HS-5 (cell line): ENCODE measurements at regions not wholly inside any gene's neighbourhood (a gene's known extent, or its start where the extent isn't known, plus 50 kb on each side); places are given as distances from the start of the nearest gene placed in this dataset.

Source experiments
- DNase-seq: peaks from one replicate; pipeline ENCODE4 v3.0.0-alpha.2; 2012; ENCODE audit warnings: low read depth

DNA sequence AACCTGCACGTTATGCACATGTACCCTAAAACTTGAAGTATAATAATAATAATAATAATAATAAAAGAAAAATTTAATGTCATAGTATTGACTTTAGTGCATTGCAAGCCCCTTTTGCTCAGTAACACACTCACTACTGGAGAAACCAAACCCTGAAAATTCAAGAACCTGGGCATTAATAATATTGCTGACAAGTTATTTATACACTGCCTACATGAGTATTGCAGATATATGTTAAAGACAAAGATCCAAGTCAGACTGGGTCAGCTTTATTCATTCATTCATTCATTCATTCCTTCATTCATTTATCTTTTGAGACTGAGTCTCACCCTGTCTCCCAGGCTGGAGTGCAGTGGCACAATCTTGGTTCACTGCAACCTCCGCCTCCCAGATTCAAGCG is 1711.2 kb downstream of the TP53TG3F start:
- no peak for DNase-seq

DNA sequence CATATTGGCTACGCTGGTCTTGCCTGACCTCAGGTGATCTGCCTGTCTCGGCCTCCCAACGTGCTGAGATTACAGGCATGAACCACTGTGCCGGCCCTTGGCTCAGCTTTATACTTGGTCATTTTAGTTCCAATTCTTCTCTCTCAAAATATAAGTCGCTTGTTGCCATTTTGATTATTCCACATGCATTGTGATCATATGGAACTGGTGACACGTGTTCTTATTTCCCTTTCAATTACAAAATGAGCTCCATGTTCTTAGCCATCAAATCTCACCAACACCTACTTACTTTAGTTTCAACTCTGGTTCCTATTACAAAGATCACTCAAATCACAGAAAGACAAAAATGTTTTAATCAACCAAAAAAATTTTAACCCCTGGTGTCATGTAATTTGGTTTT is 1711.7 kb downstream of the TP53TG3F start:
- no peak for DNase-seq

DNA sequence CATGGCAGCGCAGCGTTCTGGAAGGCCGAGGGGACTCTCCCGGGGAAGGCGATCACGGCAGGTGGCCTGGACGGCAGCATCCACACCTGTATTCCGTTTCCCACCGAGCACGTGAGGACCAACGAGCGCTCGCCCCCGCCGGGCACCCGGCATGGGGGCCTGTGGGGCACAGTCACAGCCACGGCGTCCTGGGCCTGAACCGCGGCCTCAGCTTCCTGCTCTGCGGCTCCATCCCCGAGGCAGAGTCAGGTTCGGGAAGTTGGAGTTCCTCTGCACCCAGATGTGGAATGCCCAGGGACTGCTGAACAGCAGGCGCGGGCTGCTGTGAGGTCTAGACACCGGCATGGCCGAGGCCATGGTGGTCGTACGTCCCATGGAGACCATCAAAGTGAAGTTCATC is 1713.9 kb downstream of the TP53TG3F start:
- no peak for DNase-seq

DNA sequence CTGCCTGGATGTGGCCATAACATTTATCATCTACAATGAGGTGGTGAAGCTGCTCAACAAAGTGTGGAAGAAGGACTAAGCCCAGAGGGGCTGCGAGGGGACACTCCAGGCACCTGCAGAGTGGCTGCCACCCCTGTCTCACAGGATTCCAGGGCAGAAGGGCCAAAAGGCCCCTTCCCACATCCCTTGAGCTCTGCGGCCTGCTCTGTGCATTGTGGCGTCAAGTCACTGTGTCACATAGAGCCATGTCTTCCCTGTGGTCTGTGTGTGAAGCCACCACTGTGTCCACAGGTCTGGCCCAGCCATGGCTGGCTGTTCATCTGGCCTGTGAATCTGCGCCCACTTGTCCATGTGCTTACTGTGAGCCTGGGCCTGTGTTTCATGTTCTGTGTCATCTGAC is 1714.6 kb downstream of the TP53TG3F start:
- no peak for DNase-seq

DNA sequence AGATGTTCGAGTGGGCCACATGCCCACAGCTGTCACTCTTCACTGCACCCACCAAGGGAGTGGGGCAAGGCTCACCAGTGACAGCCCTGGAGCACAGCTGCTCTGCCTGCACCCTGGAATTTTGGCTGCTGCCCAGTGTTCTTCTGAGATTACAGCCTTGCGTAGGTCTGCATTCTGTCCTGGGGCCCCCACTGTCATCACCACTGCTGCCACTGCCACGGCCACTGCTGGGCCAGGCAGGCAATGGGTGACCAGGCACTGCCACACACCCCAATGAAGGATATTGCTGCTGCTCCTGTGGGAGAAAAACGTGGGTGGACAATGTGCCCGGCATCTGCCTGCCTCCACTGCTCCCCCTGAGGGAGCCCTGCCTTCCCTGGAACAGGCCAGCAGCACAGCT is 1717.0 kb downstream of the TP53TG3F start:
- no peak for DNase-seq

DNA sequence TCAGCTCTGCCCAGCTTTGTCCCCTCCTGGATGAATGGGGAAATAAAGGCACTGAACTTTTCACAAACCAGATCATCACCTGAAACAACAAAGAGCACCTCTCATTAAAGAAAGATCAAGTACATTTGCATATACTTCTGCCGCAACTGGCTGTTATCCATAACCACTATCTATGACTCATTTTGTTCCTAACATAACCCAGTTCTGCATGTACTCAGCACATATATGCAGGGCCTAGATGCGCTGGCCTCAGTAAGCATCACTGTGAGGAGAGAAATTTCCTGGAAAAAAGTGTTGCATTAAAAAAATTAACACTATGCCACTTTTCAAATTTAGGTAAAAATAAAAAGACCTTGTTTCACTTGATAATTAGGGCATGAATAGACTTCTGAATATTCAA is 1718.4 kb downstream of the TP53TG3F start:
- DNase-seq = no peak

DNA sequence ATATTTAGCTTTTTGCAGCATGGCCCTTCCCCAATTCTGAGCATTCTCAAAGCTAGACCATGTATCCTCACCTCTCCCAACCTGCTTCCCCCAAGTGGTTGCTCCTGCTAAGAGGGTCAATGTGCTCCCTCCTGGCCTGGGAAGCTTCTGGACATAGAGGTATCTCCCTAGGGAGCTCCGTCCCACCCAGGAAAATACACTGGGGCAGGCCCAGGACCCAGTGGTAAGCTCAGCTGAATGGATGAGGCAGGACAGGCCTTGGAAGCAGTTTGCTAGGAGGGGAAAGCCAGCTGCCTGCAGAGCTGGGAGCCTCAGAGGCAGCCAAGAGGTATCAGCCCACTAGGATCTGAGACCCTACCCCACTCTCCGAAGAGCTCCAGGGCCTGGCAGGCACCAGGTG is 1721.6 kb downstream of the TP53TG3F start:
- no peak for DNase-seq

DNA sequence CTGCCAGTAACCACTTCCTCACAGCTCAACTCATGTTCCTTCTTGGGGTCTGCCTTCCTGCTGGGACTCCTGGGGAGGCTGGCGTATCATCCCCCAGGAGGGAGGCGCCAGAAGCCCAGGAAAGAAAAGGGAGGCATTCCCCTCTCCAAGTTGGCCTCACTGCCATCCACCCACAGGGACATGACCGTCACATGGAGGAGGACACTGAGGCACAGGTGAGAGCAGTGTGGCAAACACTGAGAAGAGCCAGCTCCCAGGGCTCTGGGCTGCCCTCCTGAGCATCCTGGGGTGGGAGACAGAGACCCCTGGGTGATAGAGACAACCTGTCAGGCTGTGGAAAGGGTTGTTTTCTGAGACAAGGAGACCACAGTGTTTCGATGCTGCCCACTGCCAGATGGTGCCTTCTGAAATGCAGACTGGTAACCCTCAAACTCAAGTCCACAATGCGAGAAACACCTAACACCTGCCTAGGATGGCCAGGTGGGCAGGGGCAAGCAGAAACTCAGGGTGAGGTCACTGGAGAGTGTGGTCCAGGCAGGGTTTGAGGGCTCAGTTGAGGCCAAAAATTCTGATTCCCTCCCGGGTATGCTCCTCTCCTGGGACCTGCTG is 1722.1 kb downstream of the TP53TG3F start:
- DNase-seq = no peak

DNA sequence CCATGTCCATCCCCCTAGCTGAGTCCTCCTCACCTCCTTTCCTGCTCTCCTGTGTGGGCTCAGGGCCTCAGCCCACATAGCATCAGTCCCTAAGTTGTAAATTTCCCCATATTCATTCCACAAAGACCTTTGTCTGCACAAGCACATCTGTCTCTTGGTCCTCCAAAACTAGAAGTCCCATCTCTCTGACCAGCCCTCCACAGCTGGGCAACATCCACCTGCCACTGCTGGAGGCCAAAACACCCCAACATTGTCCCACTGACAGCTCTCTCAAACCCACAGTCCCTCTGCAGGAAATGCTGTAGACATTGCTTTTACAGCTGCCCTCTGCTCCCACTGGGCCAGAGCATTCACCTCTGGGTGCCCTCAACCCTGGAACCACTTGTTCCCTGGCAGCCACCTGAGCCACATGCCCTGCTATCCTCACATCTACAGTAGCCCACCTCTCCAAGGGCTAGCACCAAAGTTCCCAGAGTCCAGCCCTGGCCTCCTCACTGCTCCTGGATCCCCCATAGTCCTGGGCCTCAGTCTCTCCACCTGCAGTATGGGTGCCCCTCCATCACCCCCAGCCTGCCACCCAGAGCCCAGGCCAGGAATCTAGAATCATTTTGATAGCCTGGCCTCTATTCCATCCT is 1722.7 kb downstream of the TP53TG3F start:
- DNase-seq = no peak

DNA sequence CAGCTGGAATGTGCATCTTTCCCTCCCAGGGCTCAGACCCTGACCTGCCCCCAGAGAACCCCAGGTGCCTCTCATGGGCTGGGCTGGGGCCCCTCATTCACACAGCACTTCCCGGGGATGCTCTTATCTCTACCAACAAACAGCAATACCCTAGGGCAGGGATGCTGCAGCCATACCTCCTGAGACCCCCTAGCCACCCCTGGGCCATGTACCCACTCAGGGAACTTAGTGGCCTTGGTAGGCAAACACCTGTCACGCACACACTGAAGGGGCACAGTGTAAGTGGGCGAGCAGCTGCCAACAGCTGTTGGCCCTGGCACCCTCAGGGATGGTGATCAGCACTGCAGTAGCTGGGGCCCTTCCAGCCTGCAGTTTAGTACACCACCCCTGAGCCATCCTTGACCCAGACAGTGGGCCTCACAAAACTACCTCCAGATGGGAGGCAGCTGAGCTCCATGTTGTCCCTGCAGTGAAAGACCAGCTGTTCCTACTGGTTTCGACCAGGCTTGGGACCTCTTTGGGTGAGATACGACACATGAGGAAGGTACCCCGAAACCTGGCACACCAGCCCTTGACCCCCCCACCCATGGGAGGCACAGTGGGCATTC is 1723.6 kb downstream of the TP53TG3F start:
- DNase-seq = no peak

DNA sequence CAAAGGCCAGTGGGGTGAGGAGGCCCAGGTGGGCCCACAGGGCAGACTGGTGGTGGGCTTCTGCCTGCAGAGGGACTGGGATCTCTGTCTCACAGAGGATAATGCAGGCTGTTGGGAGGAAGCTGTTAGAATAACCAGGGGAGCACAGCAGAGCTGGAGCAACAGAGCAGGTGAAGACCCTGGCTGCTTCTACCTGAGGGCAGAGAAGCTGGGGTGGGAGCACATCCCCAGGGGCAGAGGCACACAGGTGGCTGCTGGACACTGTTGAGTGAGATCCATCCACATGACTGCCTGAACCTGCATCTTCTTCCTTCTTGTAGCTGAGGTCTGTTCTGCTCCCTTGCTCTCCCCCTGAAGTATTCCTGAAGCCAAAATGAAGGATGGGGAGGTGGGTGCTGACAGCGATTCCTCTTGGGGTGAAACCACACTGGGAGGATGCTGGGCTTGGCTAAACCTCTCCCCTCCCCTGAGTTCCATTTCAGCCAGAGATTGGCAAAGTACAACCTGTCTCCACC is 1725.0 kb downstream of the TP53TG3F start:
- DNase-seq = no peak

DNA sequence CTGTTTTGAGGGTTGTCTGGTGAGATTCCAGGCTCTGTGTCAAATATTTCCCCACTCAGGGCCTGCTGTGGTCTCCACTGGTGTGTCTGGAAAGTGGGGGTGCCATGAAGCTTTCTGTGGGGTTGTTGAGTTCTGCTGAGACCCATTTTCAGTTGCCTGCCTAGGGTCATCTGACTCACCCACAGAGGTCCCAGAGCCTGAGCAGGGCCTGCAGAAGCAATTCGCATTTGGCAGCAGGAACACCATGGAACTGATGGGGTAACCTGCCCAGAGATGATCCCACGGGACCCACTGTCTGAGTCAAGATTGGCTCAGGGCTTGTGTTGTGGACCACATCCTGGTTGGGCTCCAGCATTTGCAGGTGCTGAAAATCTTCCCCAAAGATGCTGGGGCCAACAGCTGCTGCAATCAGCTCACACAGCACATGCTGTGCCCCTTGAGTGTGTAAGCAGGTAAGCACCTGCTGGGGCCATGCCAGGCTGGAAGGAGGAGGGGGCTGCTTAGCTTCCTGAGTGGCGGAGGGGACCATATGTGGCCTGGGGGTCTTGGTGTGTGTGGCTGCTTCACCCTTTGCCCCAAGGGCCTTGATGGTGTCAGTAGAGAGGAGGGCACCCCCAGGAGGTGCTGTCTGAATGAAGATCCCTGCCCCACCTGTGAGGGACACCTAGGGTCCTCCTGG is 1726.1 kb downstream of the TP53TG3F start:
- DNase-seq = no peak

DNA sequence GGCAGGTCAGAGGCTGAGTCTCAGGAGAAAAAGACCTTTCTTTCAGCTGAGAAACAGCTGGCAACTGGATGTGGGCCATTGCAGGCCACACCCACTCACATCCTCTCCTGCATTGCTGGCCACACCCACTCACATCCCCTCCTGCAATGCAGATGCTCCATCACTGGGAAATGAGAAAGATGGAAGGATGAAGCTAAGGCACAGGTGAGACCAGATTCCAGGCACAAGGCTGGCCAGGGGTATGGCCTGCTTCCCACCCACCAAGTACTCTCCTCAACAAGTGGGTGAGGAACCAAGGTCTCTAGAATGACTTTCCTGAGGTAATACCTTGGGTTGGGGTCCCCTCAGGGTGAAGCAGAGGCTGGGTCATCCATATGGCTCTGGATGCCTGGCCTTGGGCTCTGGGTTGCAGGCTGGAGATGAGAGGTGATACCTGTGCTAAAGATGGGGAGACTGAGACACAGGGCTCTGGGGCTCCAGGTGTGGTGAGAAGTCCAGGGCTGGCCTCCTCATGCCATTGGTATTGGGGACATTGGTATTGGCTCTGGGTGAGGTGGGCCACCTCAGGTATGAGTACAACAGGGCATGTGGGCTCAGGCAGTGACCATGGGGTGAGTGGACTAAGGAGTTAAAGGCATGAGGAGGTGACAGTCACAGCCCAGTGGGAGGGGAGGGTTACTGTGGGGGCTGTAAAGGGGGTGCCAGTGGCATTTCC is 1726.8 kb downstream of the TP53TG3F start:
- no peak for DNase-seq

DNA sequence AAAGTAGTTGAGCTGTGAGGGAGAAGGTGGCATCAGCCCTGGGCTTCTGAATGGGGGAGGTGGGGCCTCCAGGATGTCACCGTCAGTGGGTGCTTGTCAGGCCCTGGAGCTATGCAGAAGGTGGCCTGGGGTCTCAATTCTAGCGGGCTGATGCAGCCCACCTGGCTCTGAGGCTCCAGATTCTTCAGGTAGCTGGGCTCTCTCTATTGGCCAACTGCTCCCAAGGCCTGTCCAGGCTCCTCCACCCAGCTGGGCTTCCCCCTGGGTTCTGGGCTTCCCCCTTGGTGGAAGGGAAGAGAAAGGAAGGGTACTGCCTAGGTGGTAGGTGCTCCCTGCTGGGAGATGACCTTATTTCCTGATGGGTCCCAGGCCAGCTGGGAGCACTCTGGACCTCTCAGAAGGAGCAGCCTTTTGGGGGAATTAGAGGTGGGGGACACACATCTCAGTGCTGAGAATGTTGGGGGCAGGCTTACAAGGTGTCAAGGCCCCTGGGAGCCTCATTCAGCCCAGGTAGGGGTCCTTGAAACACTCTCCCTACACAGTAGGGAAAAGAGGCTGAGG is 1728.3 kb downstream of the TP53TG3F start:
- no peak for DNase-seq

DNA sequence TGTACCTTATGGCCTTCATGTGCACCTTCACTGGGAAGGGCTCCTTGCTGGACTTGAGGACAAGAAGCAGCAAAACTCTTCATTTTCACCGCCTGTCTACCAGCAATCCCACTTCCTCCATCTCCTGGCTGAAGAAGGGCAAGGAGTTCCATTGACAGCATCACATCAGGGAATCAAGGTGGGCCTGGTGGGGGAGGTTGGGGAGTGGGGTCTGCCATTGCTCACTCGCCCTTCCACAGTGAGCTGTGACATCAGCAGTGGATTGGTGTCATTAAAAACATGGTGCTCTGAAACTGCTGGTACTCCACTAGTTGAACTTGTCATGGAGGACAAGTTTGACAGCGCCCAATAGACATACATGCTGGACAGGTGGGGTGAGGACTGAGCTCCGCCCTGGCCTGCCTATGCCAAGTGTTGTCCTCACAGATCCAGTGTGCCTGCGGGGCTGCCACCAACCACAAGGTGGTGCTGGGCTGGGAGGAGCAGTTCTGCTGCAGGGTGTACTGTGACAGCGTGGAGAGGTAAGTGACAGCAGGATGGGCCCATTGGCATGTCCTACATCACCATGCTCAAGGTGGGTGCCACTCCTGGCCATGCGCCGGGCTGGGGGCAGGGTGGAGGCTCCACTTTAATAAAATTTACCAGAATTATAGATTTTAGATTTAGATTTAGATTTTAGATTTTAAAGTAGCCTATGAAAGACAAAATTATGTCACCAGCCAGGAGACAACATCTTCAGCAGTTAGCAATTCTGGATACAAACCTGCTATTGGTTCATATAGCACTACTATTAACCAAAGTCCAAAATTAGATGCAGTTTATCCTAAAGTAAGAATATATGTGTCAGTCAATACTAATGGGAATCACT is 1729.1 kb downstream of the TP53TG3F start:
- DNase-seq = no peak

DNA sequence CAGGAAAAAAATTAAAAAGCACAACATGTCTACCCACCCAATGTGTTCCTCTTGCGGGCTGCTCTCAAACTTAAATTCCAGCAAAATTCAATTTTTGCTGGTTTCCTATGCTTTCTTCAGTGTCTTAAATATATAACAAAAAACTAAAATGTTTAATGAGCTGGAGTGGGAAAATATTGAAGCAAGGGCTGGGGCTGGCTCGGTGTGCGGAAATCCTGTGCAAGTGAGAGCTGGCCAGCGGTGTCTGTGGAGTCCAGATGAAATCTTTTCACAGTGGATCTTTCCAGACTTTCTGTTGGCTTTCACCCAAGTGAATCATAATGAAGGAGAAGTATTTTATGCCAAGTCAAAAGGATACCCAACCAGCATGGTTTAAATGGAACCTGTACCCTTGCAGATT is 1733.6 kb downstream of the TP53TG3F start:
- DNase-seq = no peak

DNA sequence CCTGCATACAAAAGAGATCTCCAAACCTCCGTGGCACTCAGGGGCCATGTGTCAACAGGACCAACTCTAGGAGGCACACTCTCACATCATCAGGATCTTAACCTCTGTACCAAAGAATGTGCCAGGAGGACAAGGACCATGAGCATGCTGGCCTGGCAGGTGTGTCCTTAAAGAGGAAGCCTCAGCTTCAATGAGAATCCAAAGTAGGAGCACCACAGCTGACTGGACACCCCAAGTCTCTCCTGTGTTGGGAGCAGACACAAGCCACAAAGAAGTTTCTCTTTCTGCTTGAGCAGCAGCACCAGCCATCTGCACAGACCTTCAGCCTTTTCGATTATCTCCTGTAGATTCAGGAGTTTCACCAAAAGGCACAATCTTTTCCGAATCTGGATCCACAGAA is 1734.5 kb downstream of the TP53TG3F start:
- DNase-seq = no peak

DNA sequence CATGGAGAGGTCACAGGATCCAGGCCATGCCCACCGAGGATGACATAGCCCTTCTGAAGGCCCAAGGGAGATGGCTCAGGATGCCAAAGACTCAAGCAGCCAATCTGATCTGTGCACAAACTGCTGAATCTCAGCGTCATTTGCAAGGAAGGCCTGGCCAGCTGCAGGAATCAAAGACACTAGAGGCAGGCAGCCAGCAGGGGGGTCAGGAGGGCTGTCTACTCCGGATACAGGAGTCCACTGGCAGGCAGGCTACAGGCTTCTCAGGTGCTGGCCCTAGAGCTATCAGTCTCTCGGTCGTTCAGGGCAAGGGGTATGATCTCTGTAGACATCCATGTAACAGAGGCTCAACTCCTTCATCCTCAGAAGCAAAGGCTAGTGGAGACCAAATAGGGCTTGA is 1735.3 kb downstream of the TP53TG3F start:
- no peak for DNase-seq

DNA sequence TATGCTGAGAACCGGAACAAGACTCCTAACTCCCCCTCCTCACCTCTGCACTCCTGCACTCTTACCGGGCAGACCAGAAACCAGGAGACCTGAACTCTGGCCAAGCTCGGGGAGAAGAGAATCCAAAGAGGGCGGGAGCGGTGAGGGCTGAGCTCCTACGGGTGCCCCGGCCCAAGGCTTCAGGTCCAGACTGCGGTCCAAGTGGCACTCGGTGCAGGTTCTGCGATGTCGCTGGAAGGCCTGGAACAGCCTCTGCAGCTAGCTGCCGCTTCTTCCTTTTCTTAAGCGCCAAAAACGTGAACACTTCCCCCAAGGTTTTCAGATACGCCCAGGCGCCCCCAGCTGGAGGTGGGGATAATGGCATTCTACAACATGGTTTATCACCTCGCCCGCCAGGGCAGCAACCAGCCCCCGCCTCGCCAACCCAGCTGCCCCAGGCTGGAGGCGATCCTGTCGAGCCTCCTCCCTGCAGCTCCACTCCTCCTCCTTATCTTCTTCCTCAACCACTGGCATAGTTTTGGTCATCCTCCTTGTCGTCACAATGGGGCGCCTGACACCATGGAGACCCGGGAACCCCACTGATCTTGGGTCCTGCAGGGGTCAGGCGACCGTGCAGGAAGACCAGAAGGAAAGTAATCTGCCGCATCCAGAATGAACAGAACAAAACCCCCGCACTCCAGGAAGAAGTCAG is 1735.9 kb downstream of the TP53TG3F start:
- DNase-seq = no peak

DNA sequence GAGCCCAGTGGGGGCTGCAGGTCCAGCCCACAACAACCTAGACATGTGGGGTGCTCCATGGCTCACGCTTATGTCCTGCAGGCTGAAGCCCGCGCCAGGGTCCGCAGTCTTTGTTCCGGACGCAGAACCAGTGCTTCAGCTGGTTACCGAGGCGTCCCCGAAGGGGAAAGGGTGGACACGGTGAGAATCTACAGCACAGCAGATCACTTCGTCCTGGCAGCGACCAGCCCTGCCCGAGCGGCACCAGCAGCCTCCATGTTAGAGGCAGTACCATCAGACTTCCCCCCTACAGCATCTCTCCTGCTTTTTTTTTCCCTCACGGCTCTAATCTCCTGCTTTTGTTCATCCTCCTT is 1736.4 kb downstream of the TP53TG3F start:
- no peak for DNase-seq

DNA sequence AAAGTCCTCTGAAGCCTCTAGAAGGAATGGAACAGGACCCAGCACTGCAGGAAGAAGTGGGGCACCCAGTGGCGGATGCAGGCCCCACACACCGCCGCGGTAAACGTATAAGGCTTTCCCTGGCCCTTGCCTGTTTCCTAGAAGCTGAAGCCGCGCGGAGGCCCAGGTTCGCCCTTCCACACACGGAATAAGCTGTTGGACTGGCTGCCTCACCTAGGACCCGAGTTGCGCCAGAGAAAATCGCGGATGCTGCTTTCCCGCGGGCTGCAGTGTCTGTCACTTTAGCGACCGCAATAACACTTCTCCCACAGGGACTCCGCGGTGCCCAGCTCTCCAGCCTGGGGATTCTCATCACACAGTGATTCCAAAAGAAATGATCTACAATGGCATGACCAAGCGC is 1736.9 kb downstream of the TP53TG3F start:
- no peak for DNase-seq
